ENCODE measurements at regions not wholly inside any gene's neighbourhood (a gene's known extent, or its start where the extent isn't known, plus 50 kb on each side); places are given as distances from the start of the nearest gene placed in this dataset.

GRCh38 chr16:79305074-79305473, 295.5 kb downstream of the MAF start:
- H3K27ac Mint-ChIP-seq: no peak overlapping the region
- DNase-seq (ENCODE audit: low spot score): no peak
- no peak overlapping the region for H3K4me3 Mint-ChIP-seq
- no peaks in the 10 kb centered on the region for H3K36me3 Mint-ChIP-seq (ENCODE audit: low read depth)
- no peaks in the 10 kb centered on the region for H3K9me3 Mint-ChIP-seq
- H3K4me1 Mint-ChIP-seq (ENCODE audit: low read depth): peaks cover 9% of the 10 kb centered on the region
- peaks cover 2% of the 10 kb centered on the region for H3K27me3 Mint-ChIP-seq (ENCODE audit: low read depth)

- Mint-ChIP-seq H3K27ac (no peak overlapping the region), H3K9me3 (no peaks in the 10 kb centered on the region), H3K4me3 (no peak overlapping the region), H3K36me3 (ENCODE audit: low read depth) (no peaks in the 10 kb centered on the region), H3K27me3 (ENCODE audit: low read depth) (peaks cover 2% of the 10 kb centered on the region), H3K4me1 (ENCODE audit: low read depth) (peaks cover 4% of the 10 kb centered on the region)
- no peak for DNase-seq (ENCODE audit: low spot score)
Measured at GRCh38 chr16:79303959-79304387, 296.6 kb downstream of the MAF start.

GRCh38 chr16:79303206-79303605, 297.3 kb downstream of the MAF start:
- DNase-seq (ENCODE audit: low spot score): no peak
- H3K4me1 Mint-ChIP-seq (ENCODE audit: low read depth): peaks cover 4% of the 10 kb centered on the region
- no peaks in the 10 kb centered on the region for H3K36me3 Mint-ChIP-seq (ENCODE audit: low read depth)
- H3K27ac Mint-ChIP-seq: no peak overlapping the region
- H3K4me3 Mint-ChIP-seq: no peak overlapping the region
- peaks cover 2% of the 10 kb centered on the region for H3K27me3 Mint-ChIP-seq (ENCODE audit: low read depth)
- no peaks in the 10 kb centered on the region for H3K9me3 Mint-ChIP-seq

- peaks cover 2% of the 10 kb centered on the region for H3K27me3 Mint-ChIP-seq (ENCODE audit: low read depth)
- H3K36me3 Mint-ChIP-seq (ENCODE audit: low read depth): no peaks in the 10 kb centered on the region
- peaks cover 4% of the 10 kb centered on the region for H3K4me1 Mint-ChIP-seq (ENCODE audit: low read depth)
- no peak overlapping the region for H3K27ac Mint-ChIP-seq
- no peak overlapping the region for H3K4me3 Mint-ChIP-seq
- no peaks in the 10 kb centered on the region for H3K9me3 Mint-ChIP-seq
- no peak for DNase-seq (ENCODE audit: low spot score)
Measured at GRCh38 chr16:79302731-79303130, 297.8 kb downstream of the MAF start.

GRCh38 chr16:79301051-79301450, 299.5 kb downstream of the MAF start:
- Mint-ChIP-seq H3K4me3 (no peak overlapping the region), H3K27me3 (ENCODE audit: low read depth) (peaks cover 2% of the 10 kb centered on the region), H3K9me3 (no peaks in the 10 kb centered on the region), H3K27ac (no peak overlapping the region), H3K4me1 (ENCODE audit: low read depth) (peaks cover 10% of the 10 kb centered on the region), H3K36me3 (ENCODE audit: low read depth) (no peaks in the 10 kb centered on the region)
- DNase-seq (ENCODE audit: low spot score): no peak

GRCh38 chr16:79298894-79299799, 301.4 kb downstream of the MAF start:
- peaks cover 2% of the 10 kb centered on the region for H3K27me3 Mint-ChIP-seq (ENCODE audit: low read depth)
- no peak overlapping the region for H3K27ac Mint-ChIP-seq

GRCh38 chr16:79298476-79298875, 302.1 kb downstream of the MAF start:
- no peak for DNase-seq (ENCODE audit: low spot score)
- peaks cover 12% of the 10 kb centered on the region for H3K4me1 Mint-ChIP-seq (ENCODE audit: low read depth)
- no peaks in the 10 kb centered on the region for H3K36me3 Mint-ChIP-seq (ENCODE audit: low read depth)
- peaks cover 2% of the 10 kb centered on the region for H3K27me3 Mint-ChIP-seq (ENCODE audit: low read depth)
- no peaks in the 10 kb centered on the region for H3K9me3 Mint-ChIP-seq
- H3K4me3 Mint-ChIP-seq: no peak overlapping the region
- H3K27ac Mint-ChIP-seq: no peak overlapping the region

More at GRCh38 chr16:79298894-79299799, 301.4 kb downstream of the MAF start:
- no peak for DNase-seq (ENCODE audit: low spot score)
- Mint-ChIP-seq H3K4me1 (ENCODE audit: low read depth) (peaks cover 14% of the 10 kb centered on the region), H3K4me3 (no peak overlapping the region), H3K9me3 (no peaks in the 10 kb centered on the region), H3K36me3 (ENCODE audit: low read depth) (no peaks in the 10 kb centered on the region)

GRCh38 chr16:79297805-79298204, 302.7 kb downstream of the MAF start:
- Mint-ChIP-seq H3K4me3 (no peak overlapping the region), H3K27ac (no peak overlapping the region), H3K9me3 (no peaks in the 10 kb centered on the region), H3K36me3 (ENCODE audit: low read depth) (no peaks in the 10 kb centered on the region), H3K27me3 (ENCODE audit: low read depth) (peaks cover 2% of the 10 kb centered on the region), H3K4me1 (ENCODE audit: low read depth) (peaks cover 15% of the 10 kb centered on the region)
- no peak for DNase-seq (ENCODE audit: low spot score)

GRCh38 chr16:79297296-79297695, 303.2 kb downstream of the MAF start:
- Mint-ChIP-seq H3K27me3 (ENCODE audit: low read depth) (peaks cover 2% of the 10 kb centered on the region), H3K27ac (no peak overlapping the region), H3K36me3 (ENCODE audit: low read depth) (no peaks in the 10 kb centered on the region), H3K9me3 (no peaks in the 10 kb centered on the region), H3K4me3 (no peak overlapping the region), H3K4me1 (ENCODE audit: low read depth) (peaks cover 15% of the 10 kb centered on the region)
- DNase-seq (ENCODE audit: low spot score): no peak

- peaks cover 15% of the 10 kb centered on the region for H3K4me1 Mint-ChIP-seq (ENCODE audit: low read depth)
- H3K36me3 Mint-ChIP-seq (ENCODE audit: low read depth): no peaks in the 10 kb centered on the region
- no peak overlapping the region for H3K4me3 Mint-ChIP-seq
- H3K27ac Mint-ChIP-seq: no peak overlapping the region
- no peak for DNase-seq (ENCODE audit: low spot score)
- H3K27me3 Mint-ChIP-seq (ENCODE audit: low read depth): peaks cover 2% of the 10 kb centered on the region
- no peaks in the 10 kb centered on the region for H3K9me3 Mint-ChIP-seq
Measured at GRCh38 chr16:79296491-79296890, 304.0 kb downstream of the MAF start.

GRCh38 chr16:79295746-79296145, 304.8 kb downstream of the MAF start:
- no peaks in the 10 kb centered on the region for H3K36me3 Mint-ChIP-seq (ENCODE audit: low read depth)
- DNase-seq (ENCODE audit: low spot score): no peak
- H3K9me3 Mint-ChIP-seq: no peaks in the 10 kb centered on the region
- H3K27me3 Mint-ChIP-seq (ENCODE audit: low read depth): peaks cover 1% of the 10 kb centered on the region
- H3K4me3 Mint-ChIP-seq: no peak overlapping the region
- H3K4me1 Mint-ChIP-seq (ENCODE audit: low read depth): peaks cover 15% of the 10 kb centered on the region
- no peak overlapping the region for H3K27ac Mint-ChIP-seq

GRCh38 chr16:79295162-79295561, 305.4 kb downstream of the MAF start:
- H3K9me3 Mint-ChIP-seq: no peaks in the 10 kb centered on the region
- DNase-seq (ENCODE audit: low spot score): no peak
- no peaks in the 10 kb centered on the region for H3K27me3 Mint-ChIP-seq (ENCODE audit: low read depth)
- peaks cover 15% of the 10 kb centered on the region for H3K4me1 Mint-ChIP-seq (ENCODE audit: low read depth)
- no peaks in the 10 kb centered on the region for H3K36me3 Mint-ChIP-seq (ENCODE audit: low read depth)
- no peak overlapping the region for H3K27ac Mint-ChIP-seq
- H3K4me3 Mint-ChIP-seq: no peak overlapping the region

- no peaks in the 10 kb centered on the region for H3K27me3 Mint-ChIP-seq (ENCODE audit: low read depth)
- H3K9me3 Mint-ChIP-seq: no peaks in the 10 kb centered on the region
- no peaks in the 10 kb centered on the region for H3K36me3 Mint-ChIP-seq (ENCODE audit: low read depth)
- no peak overlapping the region for H3K4me3 Mint-ChIP-seq
- H3K27ac Mint-ChIP-seq: no peak overlapping the region
- H3K4me1 Mint-ChIP-seq (ENCODE audit: low read depth): peaks cover 16% of the 10 kb centered on the region
- no peak for DNase-seq (ENCODE audit: low spot score)
Measured at GRCh38 chr16:79294568-79294967, 306.0 kb downstream of the MAF start.

GRCh38 chr16:79293836-79294460, 306.6 kb downstream of the MAF start:
- peaks cover 20% of the 10 kb centered on the region for H3K4me1 Mint-ChIP-seq (ENCODE audit: low read depth)
- no peak overlapping the region for H3K4me3 Mint-ChIP-seq
- H3K36me3 Mint-ChIP-seq (ENCODE audit: low read depth): no peaks in the 10 kb centered on the region
- no peak for DNase-seq (ENCODE audit: low spot score)
- no peaks in the 10 kb centered on the region for H3K9me3 Mint-ChIP-seq
- no peaks in the 10 kb centered on the region for H3K27me3 Mint-ChIP-seq (ENCODE audit: low read depth)
- H3K27ac Mint-ChIP-seq: no peak overlapping the region
